GM12878 (cell line): ENCODE measurements at regions not wholly inside any gene's neighbourhood (a gene's known extent, or its start where the extent isn't known, plus 50 kb on each side); places are given as distances from the start of the nearest gene placed in this dataset.

Experiments used
- ATAC-seq: fragments of 200-7000 bp; cut with Tn5 transposase; 3 replicates; pipeline ENCODE4 v1.9.1; 2020; ENCODE audit warnings: mild to moderate bottlenecking, moderate library complexity
- BruUV-seq: library from RNA; stranded (reverse); fragments of 400-500 nt; replicated peaks from 2 replicates; lab custom pipeline; 2021; lab: Mats Ljungman, UMichigan
- CTCF ChIA-PET: fragments of 300-600 bp; sonication (Branson Sonifier 250); formaldehyde crosslinking; extraction: SDS; loops from one replicate; lab custom pipeline; 2021; ENCODE audit warnings: inconsistent platforms; lab: Yijun Ruan, JAX
- POLR2A ChIA-PET: fragments of 350-600 bp; formaldehyde crosslinking; extraction: SDS; loops from one replicate; lab custom pipeline; 2021; ENCODE audit warnings: inconsistent platforms; lab: Charles Lee
- RAD21 ChIA-PET: fragments of 300-600 bp; sonication (Branson Sonifier 250); formaldehyde crosslinking; loops from one replicate; lab custom pipeline; 2023; ENCODE audit warnings: antibody characterized with exemption; ENCODE audit not compliant: unreplicated experiment; lab: Charles Lee
- SMC1A ChIA-PET: fragments of 300-600 bp; sonication (Branson Sonifier 250); formaldehyde crosslinking; loops from one replicate; lab custom pipeline; 2023; ENCODE audit not compliant: unreplicated experiment, uncharacterized antibody; lab: Charles Lee
- DNase-seq: peaks from one replicate; pipeline ENCODE4 v3.0.0-alpha.2; 2011; ENCODE audit warnings: low read depth, low spot score
- FAIRE-seq: peaks from 3 replicates; lab custom pipeline; 2011; peaks lifted over from hg19 to GRCh38; lab: Jason Lieb, UNC
- H2AFZ ChIP-seq: 2 replicates; pipeline ENCODE4 v1.6.0; 2011; ENCODE audit warnings: low read depth, low read length, control low read depth; ENCODE audit not compliant: control insufficient read depth
- H3K27ac ChIP-seq: 2 replicates; pipeline ENCODE4 v1.5.1; 2011; ENCODE audit warnings: control low read depth; ENCODE audit not compliant: control insufficient read depth, insufficient read depth
- H3K27me3 ChIP-seq, 2 experiments: replicated peaks in 1 of 2; 2 replicates each; pipeline versions ENCODE4 v1.6.0 to v1.6.1; 2011; ENCODE audit warnings: low read length in 1 of 2; ENCODE audit not compliant: control insufficient read depth in 2 of 2, insufficient read depth in 2 of 2
- H3K36me3 ChIP-seq, 2 experiments: 2 replicates each; pipeline ENCODE4 v1.5.1; 2011; ENCODE audit warnings: low read length in 1 of 2; ENCODE audit not compliant: control insufficient read depth in 2 of 2, insufficient read depth in 2 of 2
- H3K4me1 ChIP-seq: 2 replicates; pipeline ENCODE4 v1.6.1; 2011; ENCODE audit warnings: mild to moderate bottlenecking, low read length, moderate library complexity, mixed read lengths; ENCODE audit not compliant: control insufficient read depth, insufficient read depth
- H3K4me2 ChIP-seq: 2 replicates; pipeline ENCODE4 v1.6.0; 2011; ENCODE audit warnings: control low read depth; ENCODE audit not compliant: control insufficient read depth, insufficient read depth
- H3K4me3 ChIP-seq: fragments of 200-600 bp; sonication (generic); 2 replicates; pipeline ENCODE4 v1.5.1; 2016
- H3K79me2 ChIP-seq: 2 replicates; pipeline ENCODE4 v1.6.0; 2011; ENCODE audit warnings: low read length; ENCODE audit not compliant: control insufficient read depth, insufficient read depth
- H3K9ac ChIP-seq: 2 replicates; pipeline ENCODE4 v1.8.0; 2011; ENCODE audit warnings: low read length, control low read depth, mixed read lengths; ENCODE audit not compliant: control insufficient read depth, insufficient read depth
- H3K9me3 ChIP-seq: replicated peaks from 3 replicates; pipeline ENCODE4 v1.5.1; 2011; ENCODE audit warnings: mild to moderate bottlenecking, low read length; ENCODE audit not compliant: control insufficient read depth, insufficient read depth
- H4K20me1 ChIP-seq: 2 replicates; pipeline ENCODE4 v1.6.0; 2011; ENCODE audit not compliant: control insufficient read depth, insufficient read depth
- BRCA1 ChIP-seq: IDR thresholded peaks from 2 replicates; pipeline ENCODE4 v1.6.1; 2011; ENCODE audit warnings: low read depth, low read length, improper control_type of control experiment
- CBFB ChIP-seq: IDR thresholded peaks from 2 replicates; pipeline ENCODE4 v1.6.1; 2016; ENCODE audit warnings: antibody characterized with exemption, low read depth
- DPF2 ChIP-seq: fragments of 450-650 bp; IDR thresholded peaks from 2 replicates; pipeline ENCODE4 v1.6.1; 2017; ENCODE audit warnings: mild to moderate bottlenecking
- E2F8 ChIP-seq: fragments of 450-650 bp; IDR thresholded peaks from 2 replicates; pipeline ENCODE4 v1.6.1; 2018; ENCODE audit warnings: mild to moderate bottlenecking, low read depth, moderate library complexity; ENCODE audit not compliant: partially characterized antibody
- EZH2 ChIP-seq: IDR thresholded peaks from 2 replicates; pipeline ENCODE4 v1.6.1; 2012; ENCODE audit warnings: low read depth, mild to moderate bottlenecking, control low read depth, inconsistent platforms, low read length, borderline replicate concordance; ENCODE audit not compliant: control insufficient read depth
- JUNB ChIP-seq: IDR thresholded peaks from 2 replicates; pipeline ENCODE4 v1.6.1; 2016; ENCODE audit warnings: antibody characterized with exemption, mild to moderate bottlenecking
- LARP7 ChIP-seq: fragments of 450-650 bp; IDR thresholded peaks from 2 replicates; pipeline ENCODE4 v1.6.1; 2017; ENCODE audit warnings: mild to moderate bottlenecking
- MTA3 ChIP-seq: IDR thresholded peaks from 2 replicates; pipeline ENCODE4 v1.6.1; 2012; ENCODE audit warnings: low read length, inconsistent platforms, borderline replicate concordance
- MXI1 ChIP-seq: fragments of 150-350 bp; IDR thresholded peaks from 2 replicates; pipeline ENCODE4 v1.6.1; 2011; ENCODE audit warnings: low read depth, mild to moderate bottlenecking, inconsistent platforms, low read length, improper control_type of control experiment
- MYC ChIP-seq: IDR thresholded peaks from 2 replicates; pipeline ENCODE4 v1.6.1; 2011; ENCODE audit warnings: mild to moderate bottlenecking, low read length, moderate library complexity, inconsistent platforms; ENCODE audit not compliant: insufficient read depth, insufficient replicate concordance, insufficient read length, severe bottlenecking
- NFIC ChIP-seq: IDR thresholded peaks from 2 replicates; pipeline ENCODE4 v1.6.1; 2012; ENCODE audit warnings: low read depth, mild to moderate bottlenecking, inconsistent platforms, low read length, moderate library complexity
- PML ChIP-seq: IDR thresholded peaks from 2 replicates; pipeline ENCODE4 v1.6.1; 2012; ENCODE audit warnings: low read length, inconsistent platforms
- SP1 ChIP-seq: IDR thresholded peaks from one replicate; pipeline ENCODE4 v1.6.1; 2011; ENCODE audit warnings: low read depth, low read length
- SREBF1 ChIP-seq: IDR thresholded peaks from 2 replicates; pipeline ENCODE4 v1.6.1; 2012; ENCODE audit warnings: mild to moderate bottlenecking, low read length
- SRF ChIP-seq, 2 experiments: IDR thresholded peaks; 2 replicates each; pipeline ENCODE4 v1.6.1; 2011; ENCODE audit warnings: low read depth in 2 of 2, low read length in 2 of 2, mild to moderate bottlenecking in 1 of 2, moderate library complexity in 1 of 2
- STAT3 ChIP-seq: IDR thresholded peaks from 2 replicates; pipeline ENCODE4 v1.6.1; 2011; ENCODE audit warnings: low read depth, low read length, improper control_type of control experiment
- YBX1 ChIP-seq: fragments of 450-650 bp; IDR thresholded peaks from 2 replicates; pipeline ENCODE4 v1.6.1; 2016; ENCODE audit warnings: antibody characterized with exemption
- WGBS: methylation state at CpG from one replicate; pipeline ENCODE4 v1.1.6; 2016; ENCODE audit warnings: low lambda C conversion rate; ENCODE audit not compliant: insufficient replicate concordance, insufficient coverage; ENCODE audit errors: missing lambda C conversion rate; 5-methylcytosine and 5-hydroxymethylcytosine counted together
- in situ Hi-C: fragments of 300-500 bp; cut with MboI; formaldehyde crosslinking; loops from 9 replicates; pipeline ENCODE4 v1.14.3; 2018; ENCODE audit warnings: mixed read lengths
- intact Hi-C: fragments of 100-400 bp; cut with micrococcal nuclease; formaldehyde crosslinking; loops from one replicate; pipeline ENCODE4 v1.14.2; 2022; ENCODE audit not compliant: unreplicated experiment
- TF ChIP-seq, protein P1 (sequence below): fragments of 450-650 bp; conservative IDR thresholded peaks from 2 replicates; pipeline ENCODE4 v1.6.1; 2017; ENCODE audit warnings: mild to moderate bottlenecking, moderate library complexity

DNA sequence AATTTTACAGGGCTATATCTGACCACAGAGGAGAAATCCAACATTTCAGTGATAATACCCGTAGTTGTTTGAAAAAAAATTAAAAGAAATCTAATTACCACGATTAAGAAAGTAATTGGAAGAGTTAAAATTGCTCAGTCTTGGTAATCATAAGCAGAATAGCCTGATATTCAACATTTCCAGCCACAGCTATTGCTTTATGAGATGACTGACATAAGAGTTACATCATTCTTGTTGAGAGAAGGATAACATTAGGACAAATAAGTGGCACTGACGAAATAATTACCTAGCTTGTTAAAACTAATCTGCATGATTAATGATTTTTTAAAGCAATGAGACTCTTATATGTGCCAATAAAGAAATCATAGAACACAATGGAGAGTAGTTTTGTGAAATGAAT is 825.0 kb upstream of the GBE1 start:
- Histone ChIP-seq H4K20me1 (no peaks in the 10 kb centered on the region), H3K27me3 (no peaks in the 10 kb centered on the region), H3K79me2 (no peaks in the 10 kb centered on the region), H3K9ac (no peak overlapping the region), H3K4me1 (no peaks in the 10 kb centered on the region), H3K9me3 (no peaks in the 10 kb centered on the region), H3K36me3 (no peaks in the 10 kb centered on the region)
- ChIA-PET CTCF (no interaction called here), RAD21 (no interaction called here), SMC1A (interaction anchor here (0.9 to 1.1 kb wide), 2 partner anchors 11 to 23 kb away, joined by 3 read pairs; no protein-coding TSS in a partner anchor)
- intact Hi-C loops (no loop called here), in situ Hi-C loops (no loop called here)
- 2% methylated on average over 3 of the region's 3 CpGs for WGBS
- no peak for ATAC-seq
- no peak for FAIRE-seq
- no TSS peak for BruUV-seq
- no peak for TF ChIP-seq BRCA1
- TF ChIP-seq JUNB, result no peak
- TF ChIP-seq MXI1, result no peak
- TF ChIP-seq DPF2, result no peak
- TF ChIP-seq SRF (IDR thresholded peaks at IDR 0.05; ENCODE audit: low read depth in 2 of 2, low read length in 2 of 2), result no peak
- TF ChIP-seq E2F8, result no peak
- no peak for TF ChIP-seq NFIC
- no peak for TF ChIP-seq PML
- no peak for TF ChIP-seq MTA3
- no peak for TF ChIP-seq SREBF1
- no peak for TF ChIP-seq EZH2
- TF ChIP-seq LARP7, result no peak
- TF ChIP-seq STAT3, result no peak
- TF ChIP-seq, protein P1, sequence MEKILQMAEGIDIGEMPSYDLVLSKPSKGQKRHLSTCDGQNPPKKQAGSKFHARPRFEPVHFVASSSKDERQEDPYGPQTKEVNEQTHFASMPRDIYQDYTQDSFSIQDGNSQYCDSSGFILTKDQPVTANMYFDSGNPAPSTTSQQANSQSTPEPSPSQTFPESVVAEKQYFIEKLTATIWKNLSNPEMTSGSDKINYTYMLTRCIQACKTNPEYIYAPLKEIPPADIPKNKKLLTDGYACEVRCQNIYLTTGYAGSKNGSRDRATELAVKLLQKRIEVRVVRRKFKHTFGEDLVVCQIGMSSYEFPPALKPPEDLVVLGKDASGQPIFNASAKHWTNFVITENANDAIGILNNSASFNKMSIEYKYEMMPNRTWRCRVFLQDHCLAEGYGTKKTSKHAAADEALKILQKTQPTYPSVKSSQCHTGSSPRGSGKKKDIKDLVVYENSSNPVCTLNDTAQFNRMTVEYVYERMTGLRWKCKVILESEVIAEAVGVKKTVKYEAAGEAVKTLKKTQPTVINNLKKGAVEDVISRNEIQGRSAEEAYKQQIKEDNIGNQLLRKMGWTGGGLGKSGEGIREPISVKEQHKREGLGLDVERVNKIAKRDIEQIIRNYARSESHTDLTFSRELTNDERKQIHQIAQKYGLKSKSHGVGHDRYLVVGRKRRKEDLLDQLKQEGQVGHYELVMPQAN, result no peak
- TF ChIP-seq SP1, result no peak
- no peak for TF ChIP-seq MYC
- TF ChIP-seq CBFB, result no peak
- TF ChIP-seq YBX1, result no peak
- TF ChIP-seq, all 136 proteins: peak for 0
- no peak for DNase-seq
- POLR2A ChIA-PET, result no interaction called here
- Histone ChIP-seq H3K4me3 (no peak overlapping the region), H3K27ac (no peak overlapping the region), H3K4me2 (no peak overlapping the region), H2AFZ (no peak overlapping the region)
